ENCODE measurements at regions not wholly inside any gene's neighbourhood (a gene's known extent, or its start where the extent isn't known, plus 50 kb on each side); places are given as distances from the start of the nearest gene placed in this dataset.

DNA sequence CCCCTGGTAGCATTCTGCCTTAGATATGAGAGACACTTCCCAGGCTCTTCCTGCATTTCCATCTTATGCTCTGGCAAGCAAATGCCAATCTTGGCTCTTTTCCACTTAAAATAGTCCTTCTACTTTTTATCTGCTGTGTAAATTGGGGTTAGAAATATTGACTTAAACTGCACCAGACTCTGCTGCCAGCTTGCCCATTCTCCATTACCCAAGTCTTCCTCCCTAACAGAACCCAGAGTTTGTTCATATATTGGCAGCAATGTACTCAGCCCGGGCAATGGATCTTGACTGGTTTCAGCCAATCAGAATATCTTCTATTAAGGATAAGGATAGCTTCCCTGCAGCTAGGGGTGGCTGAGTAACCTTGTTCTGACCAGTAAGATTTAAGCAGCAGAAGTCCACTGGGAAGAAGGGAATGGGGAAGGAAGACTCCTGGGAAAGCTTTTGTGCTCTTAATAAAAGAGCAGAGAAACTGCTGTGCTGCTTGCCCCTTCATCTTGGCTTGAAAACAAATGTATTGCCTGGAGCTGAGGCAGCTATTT is 177.1 kb downstream of the KCNRG start:
- no peak for DNase-seq

DNA sequence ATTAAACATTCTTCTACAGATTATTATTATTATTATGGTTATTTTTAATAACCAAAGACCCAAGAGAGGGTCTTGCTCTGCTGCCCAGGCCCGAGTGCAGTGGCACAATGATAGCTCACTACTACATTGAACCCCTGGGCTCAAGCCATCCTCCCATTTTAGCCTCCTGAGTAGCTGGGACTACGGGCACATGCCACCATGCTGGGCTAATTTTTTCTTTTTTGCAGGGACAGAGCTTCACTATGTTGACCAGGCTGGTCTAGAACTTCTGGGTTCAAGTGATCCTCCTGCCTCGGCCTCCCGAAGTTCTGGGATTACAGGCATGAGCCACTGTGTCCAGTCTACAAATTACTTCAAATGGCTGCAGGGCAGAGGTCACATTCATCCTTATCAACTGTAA is 179.8 kb downstream of the KCNRG start:
- DNase-seq, result no peak

DNA sequence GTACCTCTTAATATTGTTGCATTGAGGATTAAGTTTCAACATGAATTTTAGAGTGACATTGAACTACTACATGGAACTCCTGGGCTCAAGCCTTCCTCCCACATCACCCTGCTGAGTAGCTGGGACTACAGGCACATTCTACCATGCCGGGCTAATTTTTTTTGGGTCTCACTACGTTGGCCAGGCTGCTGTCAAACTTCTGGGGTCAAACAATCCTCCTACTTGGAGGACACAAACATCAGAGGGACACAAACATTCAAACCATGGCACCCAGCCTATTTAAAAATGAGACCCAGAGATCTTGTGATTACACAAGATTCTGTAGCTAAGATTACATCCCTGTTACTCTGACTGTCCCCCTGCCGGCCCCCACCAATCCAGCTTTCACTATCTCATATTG is 180.9 kb downstream of the KCNRG start:
- no peak for DNase-seq

DNA sequence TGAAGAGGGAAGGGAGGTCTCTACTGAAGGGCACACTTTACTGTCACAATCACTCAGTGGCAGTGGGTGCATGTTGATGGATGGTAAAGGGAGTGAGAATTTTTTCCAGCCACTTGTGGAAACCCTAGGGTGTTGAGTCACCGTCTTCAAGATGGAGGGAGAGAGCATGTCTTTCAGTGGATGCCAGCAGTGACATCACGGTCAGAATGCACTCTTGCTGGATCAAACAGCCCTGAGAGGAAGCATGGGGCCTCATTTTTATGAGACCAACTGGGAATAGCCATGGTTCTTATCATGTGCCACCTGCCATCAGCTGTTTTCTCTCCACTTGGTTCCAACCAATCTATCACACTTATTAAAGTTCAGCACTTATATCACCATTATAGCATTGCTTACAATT is 182.5 kb downstream of the KCNRG start:
- no peak for DNase-seq

DNA sequence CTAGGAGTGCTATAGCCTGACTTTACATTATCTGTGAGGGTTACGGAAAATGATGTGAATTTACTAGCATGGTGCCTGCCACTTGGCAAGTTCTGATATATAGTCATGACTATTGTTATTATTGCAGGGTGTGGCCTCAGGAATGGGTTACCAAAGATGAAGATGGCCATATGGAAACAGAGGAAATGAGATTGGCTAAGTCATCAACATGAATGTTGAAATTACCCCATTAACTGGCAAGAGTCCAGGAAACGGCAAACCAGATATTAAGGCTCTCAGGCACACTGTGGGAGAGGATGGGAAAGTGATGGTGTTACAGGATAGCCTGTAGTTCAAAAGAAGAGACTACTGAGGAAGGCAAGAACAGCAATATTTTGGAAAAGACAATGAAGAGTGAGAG is 183.3 kb downstream of the KCNRG start:
- no peak for DNase-seq

DNA sequence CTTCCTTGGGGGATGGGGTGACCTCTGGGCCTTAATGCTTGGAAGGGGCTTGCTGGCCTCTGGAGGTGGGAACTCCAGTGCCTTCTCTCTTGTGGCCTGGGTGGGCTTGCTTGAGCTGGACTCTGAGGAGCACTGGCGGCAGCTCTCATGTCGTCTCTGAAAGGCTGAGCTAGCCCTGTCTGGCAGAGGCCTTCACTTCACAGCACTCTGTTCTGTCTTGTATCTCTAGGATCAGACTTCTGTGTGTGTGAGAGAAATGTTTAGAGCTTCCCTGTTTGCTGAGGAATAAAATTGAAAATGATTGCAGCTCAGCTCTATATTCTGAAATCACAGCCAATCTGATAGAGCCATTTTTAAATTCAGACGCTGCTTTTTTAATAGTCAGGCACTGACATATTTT is 185.3 kb downstream of the KCNRG start:
- DNase-seq, result no peak

DNA sequence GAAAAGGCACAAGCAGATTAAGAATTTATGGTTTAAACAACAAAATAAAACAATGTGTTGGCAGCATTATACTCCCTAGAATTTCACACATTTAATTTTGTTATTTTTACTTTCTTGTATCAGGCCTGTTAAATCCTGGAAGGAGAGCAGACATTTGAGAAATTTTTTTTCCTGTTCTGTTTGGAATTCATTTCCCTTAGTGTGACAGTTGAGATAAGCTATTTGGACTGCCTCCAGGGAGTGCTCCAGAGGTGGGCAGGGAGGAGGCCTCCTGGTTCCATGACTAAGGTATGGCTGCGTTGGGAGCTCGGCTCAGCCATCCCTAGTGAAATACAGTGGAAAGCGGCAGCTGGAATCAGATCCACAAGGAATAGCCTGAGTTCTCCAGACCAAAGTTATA is 185.7 kb downstream of the KCNRG start:
- no peak for DNase-seq

DNA sequence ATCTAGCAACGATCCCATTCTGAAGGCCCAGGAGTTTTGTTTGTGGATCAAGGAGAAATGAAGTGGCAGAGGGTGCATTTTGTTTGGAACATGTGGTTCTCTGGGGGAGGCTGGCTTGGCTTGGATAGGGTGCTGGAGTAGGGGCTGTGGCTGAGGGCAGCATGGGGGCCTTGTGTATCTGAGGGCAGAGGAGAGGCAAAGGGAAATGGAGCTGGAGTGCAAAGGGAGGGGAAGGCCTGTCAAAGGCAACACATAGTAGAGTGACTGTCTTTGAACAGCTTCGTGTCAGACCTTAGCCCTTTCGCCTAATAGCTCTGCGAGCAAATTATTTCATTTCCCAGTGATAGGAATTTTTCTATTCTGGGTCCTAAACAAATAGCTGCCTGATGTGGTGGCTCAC is 187.2 kb downstream of the KCNRG start:
- DNase-seq, result no peak

DNA sequence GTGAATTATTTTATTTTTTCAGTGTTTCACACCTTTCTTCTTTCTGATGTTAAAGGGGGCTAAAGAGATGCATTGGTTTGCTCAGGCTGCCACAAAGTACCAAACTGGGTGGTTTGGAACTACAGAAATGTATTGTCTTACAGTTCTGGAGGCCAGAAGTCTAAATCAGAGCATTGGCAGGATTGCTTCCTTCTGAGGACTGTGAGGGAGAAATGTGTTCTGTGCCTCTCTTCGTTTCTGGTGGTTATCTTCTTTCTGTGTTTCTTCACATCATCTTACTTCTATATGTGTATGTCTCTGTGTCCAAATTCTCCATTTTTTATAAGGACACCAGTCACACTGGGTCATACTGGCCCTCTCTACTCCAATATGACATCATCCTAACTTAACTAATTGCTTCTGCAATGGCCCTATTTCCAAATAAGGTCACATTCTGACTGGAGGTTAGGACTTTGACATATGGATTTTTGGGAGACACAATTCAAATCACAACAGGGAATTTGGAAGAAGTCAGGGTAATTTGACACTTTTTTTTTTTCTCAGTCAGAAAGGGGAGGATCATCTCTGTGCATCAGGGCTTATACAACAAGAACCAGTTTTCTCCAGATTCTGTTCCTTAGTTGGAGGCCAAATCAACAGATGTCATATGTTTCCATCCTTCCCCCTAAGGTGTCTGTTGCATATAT is 188.2 kb downstream of the KCNRG start:
- no peak for DNase-seq

DNA sequence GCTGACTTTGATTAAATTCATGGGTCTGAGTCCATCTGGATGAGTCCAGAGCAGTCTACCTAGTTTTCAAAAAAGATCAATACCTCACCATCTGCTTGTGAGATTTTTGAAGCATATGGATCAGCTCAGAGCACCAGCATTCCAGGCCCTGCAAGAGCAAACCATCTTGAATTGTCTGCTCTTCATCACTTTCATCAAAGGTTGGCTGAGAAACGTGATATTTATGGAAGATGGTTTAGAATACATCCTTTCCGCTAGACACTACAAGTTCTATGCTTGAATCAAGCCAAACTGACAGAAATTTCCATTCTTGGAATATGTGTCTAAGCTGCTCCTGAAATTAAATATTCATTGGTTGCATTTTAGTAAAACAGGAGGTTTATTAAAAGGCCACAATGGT is 190.3 kb downstream of the KCNRG start:
- no peak for DNase-seq

DNA sequence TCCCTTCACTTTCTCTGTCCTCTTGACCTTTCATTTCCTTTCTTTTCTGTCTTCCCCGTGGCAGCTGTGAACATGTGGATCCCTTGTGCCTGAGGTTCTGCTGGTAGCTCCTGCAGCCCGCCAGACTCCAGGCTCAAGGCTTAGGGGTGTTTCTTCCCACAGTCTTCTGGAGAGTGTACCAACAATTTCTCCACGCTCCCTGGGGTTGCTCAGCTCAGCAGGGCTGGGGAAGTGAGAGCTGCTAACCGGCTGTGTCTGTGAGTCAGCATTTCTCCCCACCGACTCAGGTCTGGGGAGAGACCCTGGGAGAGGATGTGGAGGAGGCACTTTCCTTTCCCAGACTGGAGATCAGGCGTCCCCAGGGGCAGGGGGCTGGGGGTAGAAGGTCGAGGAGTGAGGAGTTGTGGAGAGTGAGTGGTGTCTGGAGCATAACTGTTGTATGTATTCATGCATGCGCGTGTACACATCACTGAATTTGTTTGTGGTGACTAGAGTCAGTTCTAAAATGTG is 193.6 kb downstream of the KCNRG start:
- no peak for DNase-seq

DNA sequence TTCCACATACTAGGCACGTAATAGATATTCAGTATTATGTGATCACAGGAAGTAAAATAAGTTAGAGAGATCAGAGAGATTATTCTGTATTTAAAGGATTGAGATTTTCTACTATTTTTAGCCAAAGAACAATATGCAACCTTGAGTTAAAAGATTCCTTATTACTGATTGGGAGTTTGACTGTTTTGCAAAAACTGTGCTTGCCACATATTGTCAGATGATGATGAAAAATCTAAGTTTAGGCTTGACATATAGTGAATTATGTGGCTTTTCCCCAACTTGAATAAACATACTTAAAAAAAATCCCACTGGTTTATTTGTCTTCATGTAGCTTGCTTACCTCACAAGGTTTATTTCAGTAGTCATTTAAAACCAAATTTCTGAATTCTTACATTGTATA is 194.4 kb downstream of the KCNRG start:
- no peak for DNase-seq

DNA sequence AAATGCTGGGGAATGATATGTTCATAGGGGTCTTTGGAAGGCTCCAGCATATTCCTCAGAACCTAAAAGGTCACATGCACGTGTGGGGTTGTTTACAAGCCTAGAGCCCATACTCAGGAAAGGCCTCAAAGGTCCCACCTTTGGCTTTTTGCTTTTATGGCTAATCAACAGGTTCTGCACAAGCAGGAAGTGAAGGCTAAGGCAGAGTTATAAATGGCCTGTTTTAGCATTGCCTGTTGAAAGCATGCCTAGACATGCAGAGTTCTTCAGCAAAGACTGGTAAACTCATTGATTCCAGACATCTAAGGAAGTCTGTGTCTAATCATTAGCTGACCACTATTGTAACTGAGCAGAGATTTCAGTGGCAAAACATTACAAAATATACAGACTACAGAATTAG is 198.3 kb downstream of the KCNRG start:
- DNase-seq, result no peak

DNA sequence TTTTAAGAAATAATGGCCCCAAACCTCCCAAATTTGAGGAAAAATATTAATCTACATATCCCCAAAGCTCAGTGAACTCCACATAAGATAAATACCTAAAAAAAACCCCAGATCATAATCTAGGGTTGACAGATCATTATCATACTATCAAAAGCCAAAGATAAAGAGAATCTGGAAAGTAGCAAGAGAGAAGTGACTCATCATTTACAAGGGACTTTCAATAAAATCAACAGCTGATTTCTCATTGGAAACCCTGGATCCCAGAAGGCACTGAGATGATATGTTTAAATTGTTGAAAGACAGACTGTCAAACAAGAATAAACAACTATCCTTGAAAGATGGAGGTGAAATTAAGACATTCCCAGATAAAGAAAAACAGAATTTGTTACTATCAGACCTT is 199.3 kb downstream of the KCNRG start:
- no peak for DNase-seq

DNA sequence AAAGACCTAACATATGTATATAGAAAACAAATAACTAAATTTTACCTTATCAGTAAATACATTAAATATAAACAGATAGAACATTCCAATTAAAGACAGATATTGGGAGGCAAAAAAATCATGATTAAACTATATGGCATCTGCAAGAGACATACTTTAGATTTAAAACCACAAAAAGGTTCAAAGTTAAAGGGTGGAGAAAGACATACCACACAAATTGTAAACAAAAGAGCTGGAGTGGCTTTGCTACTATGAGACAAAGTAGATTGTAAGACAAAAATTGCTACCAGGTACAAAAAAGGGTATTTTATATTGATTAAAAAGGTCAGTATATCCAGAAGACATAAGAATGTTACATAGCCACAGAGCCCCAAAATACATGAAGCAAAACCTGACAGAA is 200.2 kb downstream of the KCNRG start:
- DNase-seq, result no peak

DNA sequence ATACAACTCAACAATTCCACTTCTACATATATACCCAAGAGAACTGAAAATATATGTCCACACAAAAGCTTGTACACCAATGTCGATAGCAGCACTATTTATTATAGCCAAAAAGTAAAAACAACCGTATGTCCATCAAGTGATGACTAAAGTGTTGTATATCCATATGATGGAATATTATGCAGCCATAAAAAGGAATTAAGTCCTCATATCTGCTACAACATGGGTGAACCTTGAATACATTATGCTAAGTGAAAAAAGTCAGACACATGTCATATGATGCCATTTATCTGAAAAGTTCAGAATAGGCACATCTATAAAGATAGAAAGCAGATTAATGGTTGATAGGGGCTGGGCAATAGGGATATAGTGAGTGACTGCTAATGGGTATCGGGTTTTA is 204.5 kb downstream of the KCNRG start:
- DNase-seq, result no peak

DNA sequence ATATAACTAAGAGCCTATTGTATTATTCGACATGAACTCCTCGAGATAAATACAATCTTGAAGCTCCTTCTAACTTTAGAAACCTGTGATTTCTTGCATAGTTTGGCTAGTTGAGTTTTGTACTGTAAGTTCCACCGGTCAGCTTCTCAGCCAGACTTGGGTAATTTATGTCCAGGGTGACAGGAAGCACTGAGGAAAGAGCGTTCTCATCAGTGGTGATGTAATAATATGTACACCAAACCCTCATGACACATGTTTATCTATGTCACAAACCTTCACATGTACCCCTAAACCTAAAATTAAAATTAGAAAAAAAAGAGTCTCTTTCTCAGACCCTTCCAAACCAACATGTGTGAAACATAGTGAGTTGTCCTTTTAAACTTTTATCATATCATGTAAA is 205.7 kb downstream of the KCNRG start:
- no peak for DNase-seq

DNA sequence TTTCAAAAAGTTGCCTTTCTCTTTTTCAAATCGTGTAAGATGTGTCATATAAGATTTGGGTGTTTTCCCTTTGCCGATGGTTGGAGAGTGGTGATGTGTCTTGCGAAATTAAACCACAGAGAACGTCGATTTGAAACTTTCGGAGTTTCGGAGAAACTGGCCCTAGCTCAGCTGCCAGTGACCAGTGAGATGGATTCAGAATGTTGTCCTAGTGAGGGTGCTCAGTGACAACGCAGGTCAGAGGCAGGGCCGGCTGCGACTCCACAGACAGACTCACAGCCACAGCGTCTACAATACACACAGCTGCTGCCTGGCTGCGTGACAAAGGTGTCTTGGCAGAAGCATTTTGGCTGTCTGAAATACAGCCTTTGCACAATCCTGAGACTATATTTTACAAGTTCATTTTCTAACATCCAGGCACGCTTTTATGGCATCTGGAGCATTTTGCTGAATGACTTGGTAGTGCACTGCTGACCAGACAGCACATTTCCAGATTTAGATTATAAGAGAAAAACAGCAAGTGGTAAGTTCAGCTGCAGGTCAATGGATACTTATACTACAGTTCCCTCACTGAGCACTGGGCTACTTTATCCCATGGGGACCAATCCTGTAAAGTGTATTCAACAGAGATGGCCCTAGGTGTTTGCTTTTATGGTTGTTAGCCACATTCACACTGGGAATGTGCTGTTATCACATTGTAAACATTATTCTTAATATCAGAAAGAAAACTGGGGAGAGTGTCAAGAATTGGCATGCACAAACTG is 207.5 kb downstream of the KCNRG start:
- no peak for DNase-seq

DNA sequence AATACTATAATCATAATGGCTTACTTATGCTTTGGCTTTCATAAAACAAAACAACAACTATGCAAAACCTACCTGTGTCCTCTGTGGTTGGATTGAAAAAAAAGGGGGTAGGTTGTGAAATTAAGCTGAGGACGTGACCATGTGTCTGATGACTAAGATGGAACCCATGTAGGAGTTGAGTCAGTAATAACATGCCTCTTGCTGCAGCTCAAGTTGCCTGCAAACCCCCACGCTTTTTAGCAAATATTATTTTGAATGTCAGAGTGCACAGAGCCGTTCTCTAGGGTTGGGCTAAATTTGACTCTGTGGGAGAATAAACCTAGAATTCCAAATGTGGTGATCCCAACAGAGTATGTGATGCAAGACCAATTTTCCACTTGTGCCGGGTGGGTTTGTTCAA is 209.3 kb downstream of the KCNRG start:
- no peak for DNase-seq

DNA sequence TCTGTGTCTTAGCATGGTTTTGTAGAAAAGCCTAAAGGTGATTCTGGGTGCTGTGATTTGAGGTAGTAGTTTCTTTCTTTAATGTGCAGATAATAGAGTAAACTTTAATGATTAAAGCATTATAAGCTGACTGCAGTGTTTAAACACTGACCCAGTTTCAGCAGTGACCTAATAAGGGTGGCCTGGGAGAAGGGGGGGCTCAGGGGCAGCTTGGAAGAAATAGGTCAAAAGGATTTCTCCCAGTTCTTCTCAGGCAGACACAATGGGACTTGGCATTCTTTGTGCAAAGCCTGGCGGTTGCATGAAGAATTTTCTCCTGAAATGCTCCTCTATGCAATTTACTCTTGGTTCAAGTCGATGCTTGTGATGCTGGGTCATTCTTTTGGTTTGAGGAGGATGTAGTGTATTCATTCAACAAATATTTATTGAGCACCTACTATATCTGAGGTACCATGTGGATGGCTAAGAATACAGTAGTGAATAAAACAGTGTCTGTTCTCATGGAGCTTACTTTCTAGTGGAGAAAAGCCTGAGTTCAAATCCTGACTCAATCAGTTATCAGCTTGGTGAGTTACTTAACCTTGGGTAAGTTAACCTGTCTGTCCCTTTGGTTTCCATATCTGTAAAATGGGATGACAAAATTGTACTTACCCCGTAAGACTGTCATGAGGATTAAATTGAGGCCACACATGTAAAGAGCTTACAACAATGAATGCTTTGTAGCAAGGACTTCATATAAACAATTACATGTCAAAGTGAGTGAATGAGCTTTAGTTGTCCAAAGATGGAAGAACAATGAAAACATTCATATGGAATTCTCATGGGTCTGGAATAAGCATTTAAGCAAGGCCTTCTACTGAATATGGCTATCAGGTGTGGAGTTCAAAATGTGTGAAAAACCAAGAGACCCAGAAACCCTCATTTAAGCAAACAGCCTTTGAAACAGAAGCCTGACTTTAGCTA is 210.2 kb downstream of the KCNRG start:
- no peak for DNase-seq

DNA sequence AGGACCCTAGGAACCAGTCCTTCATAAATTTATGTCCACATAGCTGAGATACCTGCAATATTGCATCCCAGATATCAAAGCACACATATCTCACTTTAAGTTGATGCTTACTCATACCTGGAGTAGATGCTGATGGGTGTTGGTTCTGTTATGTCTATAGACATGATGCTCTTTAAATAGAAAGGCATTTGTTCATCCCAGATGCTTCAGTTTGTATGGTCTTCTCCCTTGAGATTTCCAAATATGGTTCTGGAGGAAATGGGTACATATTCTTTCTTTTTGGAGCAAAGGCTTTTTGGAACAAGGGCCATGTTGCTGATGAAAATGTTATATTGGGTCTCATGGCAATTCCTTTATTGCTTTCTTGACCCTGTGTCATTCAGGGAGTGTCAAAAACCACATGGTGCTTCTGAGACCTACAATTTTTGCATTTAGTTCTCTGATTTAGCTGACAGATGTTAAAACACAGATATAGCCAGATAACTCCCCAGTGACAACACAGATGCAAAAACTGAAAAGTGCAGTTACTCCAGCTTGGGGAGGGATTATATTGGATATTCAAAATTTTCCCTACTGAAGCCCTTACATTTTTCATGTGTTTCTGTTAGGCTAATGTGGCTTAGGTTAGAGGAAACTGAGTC is 211.4 kb downstream of the KCNRG start:
- DNase-seq, result no peak

DNA sequence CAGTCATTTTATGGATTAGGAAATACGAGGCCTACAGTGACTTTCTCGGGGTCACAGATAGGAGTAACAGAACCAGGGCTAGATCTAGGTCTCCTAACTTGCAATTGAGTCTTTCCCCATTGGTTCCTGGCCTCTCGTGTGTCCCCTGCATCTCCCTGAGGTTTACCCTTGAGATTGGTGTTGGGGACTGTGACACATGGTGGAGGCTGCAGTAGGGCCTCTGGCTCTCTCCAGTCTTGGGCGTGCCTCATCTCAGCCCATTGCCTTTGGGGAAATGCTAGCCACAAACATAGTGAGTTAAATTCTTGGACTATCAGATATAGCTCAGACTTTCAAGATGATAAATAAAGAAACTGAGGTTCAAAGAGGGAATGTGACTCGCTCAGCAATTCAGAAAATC is 212.1 kb downstream of the KCNRG start:
- DNase-seq, result no peak
